Stimulated activated CD4-positive, alpha-beta T cell treated with anti-CD3 and anti-CD28 coated beads, Interleukin-4, amount 100 ng/mL, for 1 hour (primary cell): ENCODE measurements at regions not wholly inside any gene's neighbourhood (a gene's known extent, or its start where the extent isn't known, plus 50 kb on each side); places are given as distances from the start of the nearest gene placed in this dataset.
"Not testable (repeated sequence)": the region's sequence is repeated elsewhere in the genome, so short reads cannot be mapped to it uniquely, and the experiment has no call there.

Experiments used
- DNase-seq: peaks from one replicate; pipeline ENCODE4 v3.0.0-alpha.2; 2020

DNA sequence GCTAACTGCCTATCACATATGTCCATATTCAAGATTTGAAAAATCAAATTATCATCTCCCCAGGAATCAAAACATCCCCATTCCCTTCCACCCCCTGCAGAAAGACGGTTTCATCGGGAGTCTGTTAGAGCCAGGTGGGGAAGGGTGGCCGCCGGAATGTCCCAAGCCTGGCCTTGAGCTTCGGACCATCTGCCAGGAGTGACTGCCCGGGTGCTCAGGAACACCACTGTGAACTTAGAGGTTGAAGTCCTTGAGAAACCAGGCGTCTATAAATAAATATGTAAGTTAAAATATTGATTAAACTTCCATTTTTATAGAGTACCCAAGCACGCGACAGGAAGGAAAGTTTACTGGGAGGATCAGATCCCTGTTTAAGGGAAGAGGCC is 250.8 kb downstream of the DLL1 start:
- no peak for DNase-seq

DNA sequence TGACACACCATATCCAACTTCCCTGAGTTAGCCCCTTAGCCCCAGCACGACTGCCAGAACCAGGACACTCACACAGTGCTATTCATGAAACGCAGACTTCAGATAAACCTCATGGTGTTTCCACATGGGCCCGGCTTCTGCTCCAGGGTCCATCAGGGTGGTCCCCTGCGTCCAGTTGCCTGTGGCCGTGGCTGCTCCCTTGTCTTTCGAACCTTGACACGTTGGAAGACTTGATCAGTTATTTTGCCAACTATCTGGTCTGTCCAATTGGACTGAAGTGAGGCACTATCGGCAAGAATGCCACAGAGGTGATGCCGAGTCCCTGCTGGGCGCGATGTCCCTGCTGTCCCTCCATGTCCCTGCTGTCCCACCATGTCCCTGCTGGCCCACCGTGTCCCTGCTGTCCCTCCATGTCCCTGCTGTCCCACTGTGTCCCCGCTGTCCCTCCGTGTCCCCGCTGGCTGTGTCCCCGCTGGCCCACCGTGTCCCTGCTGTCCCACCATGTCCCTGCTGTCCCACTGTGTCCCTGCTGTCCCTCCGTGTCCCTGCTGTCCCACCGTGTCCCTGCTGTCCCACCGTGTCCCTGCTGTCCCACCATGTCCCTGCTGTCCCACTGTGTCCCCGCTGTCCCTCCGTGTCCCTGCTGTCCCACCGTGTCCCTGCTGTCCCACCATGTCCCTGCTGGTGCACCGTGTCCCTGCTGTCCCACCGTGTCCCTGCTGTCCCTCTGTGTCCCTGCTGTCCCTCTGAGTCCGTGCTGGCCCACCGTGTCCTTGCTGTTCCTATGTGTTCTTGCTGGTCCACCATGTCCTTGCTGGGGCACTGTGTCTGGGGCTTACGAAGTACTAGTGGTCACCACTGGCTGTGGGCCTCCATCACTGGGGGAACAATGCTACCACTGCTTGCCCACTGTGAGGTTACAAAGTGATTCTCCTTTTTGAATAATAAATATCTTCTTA is 251.4 kb downstream of the DLL1 start:
- DNase-seq: no peak

DNA sequence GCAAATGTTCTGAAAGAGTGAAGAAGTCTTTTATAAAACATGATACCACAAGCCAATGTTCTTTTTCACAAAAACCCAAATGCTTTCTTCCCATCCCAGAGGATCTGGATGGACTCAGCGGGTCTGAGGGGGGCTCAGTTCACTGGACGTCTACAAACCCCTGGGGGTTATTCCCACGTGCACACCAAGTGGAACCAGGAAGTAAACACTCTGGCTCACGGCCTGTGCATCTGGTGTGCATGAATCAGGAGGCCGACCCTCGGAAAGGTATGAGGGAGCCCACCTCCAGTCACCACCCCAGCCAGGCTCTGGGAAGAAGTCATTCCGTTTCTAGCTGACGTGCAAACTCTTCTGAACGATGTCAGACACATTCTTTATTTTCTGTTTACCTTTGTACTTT is 252.2 kb downstream of the DLL1 start:
- no peak for DNase-seq

DNA sequence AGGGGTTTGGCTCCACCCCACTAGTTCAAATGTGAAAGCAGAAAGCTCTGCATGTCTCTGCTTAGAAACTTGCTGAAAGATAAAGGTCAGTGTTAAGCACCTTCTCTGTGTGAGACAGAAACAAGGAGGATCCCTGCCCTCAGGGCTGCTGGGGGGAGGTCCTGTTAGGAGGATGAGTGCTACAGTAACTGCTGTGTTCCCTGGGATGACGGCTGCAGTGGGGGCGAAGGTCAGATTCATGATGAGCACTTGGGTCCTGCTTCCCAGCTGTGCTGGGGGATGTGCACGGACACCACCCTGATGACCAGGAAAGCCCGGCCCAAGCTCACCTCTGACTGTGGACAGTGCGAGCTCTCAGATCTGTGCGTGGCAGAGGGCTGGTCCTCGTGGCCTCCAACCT is 252.6 kb downstream of the DLL1 start:
- no peak for DNase-seq

DNA sequence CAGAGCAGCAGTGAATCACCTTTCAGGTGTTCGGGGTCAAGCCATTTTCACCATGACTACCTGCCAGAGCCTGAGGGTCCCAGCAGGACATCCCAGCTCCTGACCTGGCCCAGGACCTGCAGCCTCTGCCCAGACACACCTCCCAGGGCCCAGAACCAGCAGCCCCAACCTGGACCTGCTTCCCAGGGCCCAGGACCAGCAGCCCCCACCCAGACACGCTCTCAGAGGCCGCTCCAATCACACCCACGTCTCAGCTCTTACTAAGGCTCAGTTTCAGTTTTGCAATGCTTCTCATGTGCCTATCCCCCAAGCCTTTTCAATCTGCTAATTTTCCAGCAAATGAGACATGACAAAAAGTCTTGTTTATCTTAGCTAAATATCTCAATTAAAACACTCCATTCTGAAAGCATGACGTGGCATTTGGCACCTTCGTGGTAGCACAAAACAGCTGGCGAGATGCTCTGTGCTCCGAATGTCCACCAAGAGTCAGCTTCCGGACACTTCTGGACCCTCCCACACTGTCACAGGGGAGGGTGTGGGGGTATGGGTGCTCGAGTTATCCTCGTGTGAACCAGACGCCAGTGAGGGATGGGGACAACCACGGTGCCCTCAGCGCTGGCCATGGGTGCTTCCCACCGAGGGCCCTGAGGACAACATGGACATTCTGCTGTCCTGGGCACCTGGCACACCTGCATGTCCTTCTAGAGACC is 253.2 kb downstream of the DLL1 start:
- no peak for DNase-seq

DNA sequence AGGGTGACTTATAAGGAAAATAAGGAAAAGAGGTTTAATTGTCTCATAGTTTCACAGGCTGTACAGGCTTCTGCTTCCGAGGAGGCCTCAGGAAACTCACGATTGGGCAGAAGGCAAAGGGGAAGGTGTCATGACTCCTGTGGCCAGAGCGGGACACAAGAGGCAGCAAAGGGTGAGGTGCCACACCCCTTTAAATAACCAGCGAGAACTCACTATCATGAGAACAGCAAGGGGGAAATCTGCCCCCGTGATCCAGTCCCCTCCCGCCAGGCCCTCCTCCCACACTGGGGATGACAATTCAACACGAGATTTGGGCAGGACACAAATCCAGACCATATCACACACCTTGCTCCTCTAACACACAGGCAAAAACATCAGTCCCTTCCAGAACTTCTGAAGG is 254.0 kb downstream of the DLL1 start:
- no peak for DNase-seq

DNA sequence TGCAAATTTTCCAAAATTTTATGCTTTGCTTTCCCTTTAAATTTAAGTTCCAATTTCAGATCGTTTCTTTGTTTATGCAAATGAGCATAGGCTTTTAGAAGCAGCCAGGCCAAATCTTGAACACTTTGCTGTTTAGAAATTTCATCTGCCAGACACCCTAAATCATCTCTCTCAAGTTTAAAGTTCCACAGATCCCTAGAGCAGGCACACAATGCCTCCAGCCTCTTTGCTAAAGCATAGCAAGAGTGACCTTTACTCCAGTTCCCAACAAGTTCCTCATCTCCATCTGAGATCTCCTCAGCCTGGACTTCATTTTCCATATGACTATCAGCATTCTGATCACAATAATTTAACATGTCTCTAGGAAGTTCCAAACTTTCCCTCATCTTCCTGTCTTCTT is 254.5 kb downstream of the DLL1 start:
- DNase-seq: not testable (repeated sequence)

DNA sequence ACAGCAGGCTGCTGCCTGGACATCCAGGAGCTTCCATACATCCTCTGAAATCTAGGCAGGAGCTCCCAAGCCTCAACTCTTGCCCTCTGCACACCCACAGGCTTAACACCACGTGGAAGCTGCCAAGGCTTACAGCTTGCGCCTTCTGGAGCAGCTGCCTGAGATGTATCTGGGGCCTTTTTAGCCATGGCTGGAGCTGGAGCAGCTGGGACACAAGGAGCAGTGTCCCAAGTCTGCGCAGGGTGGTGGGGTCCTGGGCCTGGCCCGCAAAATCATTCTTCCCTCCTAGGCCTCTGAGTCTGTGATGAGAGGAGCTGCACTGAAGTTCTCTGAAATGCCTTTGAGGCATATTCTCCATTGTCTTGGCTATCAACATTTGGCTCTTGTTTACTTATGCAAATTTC is 255.0 kb downstream of the DLL1 start:
- no peak for DNase-seq

DNA sequence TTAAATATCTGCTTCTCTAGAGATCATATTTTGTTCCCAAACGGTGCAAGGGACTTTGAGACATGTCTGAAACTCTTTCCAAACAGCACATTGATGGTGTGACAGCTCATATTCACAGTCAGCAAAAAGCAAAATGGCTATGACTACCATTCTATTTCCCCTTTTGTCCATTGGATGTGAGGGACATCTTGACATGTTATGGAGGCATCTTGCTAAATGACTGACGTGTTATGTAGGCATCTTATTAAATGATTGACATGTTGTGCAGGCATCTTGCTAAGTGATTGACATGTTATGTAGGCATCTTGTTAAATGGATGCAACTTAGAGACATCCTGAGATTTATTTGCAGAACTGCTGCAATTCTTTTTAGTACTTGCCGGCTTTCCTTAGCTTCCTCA is 255.8 kb downstream of the DLL1 start:
- no peak for DNase-seq

DNA sequence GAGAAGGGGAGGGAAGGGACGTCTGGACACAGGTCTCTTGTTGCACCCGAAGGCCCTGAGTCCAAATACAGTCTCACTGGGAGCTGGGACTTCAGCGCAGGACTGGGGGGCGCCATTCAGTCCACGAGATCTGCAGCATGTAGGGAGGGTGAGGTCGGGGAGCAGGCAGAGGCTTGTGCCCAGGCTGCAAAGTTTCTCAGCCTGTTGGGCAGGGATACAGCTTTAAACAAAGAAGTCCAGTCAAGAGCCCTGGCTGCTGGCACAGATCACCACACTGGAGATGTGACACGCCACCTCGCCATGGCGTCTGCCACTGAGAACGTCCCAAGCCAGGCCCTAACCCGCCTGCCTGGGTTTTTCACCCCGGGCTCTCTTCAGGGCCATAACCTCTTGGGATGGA is 256.6 kb downstream of the DLL1 start:
- no peak for DNase-seq

DNA sequence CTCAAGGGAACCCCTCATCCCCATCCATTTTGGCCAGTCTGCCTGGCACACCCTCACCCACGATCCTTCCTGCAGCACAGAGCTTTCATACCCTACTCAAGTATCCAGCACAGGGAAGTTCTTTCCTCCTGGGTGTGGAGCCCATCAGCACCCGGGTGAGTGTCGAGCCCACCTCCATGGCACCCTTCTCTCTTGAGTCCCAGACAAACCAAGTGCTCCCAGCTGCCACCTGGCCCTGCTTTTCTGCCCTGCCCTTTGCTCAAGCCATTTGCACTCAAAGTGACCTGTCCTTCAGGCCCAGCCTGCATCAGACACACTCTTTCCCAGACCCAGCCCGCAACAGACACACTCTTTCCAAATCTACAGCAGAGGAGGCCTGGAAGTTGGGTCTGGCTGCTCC is 257.2 kb downstream of the DLL1 start:
- DNase-seq: no peak

DNA sequence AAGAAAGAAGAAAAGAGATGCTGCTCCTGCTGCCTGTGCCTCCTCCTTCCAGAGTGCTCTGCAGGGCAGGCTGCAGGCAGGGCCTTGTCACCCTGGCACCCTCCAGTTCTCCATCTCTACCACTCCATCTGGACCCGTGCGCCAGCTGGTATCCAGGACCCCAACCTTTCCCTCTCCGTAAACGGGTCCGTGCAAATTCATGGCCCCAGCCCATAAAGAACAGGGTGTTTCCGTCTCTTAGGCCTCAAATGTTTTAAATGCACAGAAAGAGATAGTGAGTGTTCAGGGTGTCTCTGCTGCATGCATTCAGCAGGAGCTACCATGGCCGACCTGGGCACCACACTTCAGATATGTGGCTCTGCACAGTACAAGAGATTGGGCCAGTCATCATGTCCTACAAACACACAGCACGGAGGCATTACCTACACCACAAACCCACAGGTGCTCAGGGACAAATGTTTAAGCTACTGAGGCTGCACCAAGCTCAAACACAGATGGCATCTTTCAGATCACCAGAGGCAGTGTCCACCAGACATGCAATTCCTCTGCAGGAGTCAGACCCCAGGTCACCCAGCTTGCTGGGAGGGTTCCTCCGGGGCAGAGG is 258.1 kb downstream of the DLL1 start:
- no peak for DNase-seq

DNA sequence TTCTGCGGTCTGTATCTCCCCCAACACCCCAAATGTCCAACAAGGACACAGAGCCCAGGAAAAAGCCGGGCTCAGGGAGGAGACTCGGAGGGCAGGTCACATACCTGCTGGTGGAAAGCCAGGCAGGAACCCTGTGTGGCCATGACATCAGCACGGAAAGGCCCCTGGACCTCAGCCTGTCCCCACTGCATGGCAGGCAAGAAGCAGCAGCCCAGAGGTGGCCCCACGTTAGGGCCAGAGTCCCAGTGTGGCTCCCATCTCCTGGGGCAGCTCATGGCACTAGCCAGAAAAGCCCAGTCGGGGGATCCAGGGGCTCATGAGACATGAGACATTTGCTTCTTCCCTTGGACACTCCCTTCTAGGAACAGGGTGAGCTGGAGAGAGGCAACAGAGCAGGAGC is 258.7 kb downstream of the DLL1 start:
- no peak for DNase-seq

DNA sequence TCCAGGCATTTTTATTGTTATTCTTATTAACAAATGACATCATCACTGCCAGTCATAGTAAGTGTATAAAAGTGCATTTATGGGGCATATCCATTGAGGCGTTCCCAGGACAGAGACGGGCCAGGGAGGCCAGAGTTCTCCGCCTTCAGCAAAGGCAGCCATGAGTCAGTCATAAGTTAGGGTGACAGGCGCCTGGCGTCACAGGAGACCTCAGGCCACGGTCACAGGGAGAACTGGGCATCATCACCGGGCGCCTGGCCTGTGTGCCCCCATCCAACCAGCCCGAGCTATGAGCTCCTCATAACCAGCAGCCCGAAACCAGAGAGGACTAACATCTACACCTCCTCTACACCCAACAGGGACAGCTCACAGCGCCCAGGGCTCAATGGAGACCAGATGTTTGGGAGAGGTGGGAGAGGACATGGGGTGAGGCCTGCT is 259.2 kb downstream of the DLL1 start:
- no peak for DNase-seq

DNA sequence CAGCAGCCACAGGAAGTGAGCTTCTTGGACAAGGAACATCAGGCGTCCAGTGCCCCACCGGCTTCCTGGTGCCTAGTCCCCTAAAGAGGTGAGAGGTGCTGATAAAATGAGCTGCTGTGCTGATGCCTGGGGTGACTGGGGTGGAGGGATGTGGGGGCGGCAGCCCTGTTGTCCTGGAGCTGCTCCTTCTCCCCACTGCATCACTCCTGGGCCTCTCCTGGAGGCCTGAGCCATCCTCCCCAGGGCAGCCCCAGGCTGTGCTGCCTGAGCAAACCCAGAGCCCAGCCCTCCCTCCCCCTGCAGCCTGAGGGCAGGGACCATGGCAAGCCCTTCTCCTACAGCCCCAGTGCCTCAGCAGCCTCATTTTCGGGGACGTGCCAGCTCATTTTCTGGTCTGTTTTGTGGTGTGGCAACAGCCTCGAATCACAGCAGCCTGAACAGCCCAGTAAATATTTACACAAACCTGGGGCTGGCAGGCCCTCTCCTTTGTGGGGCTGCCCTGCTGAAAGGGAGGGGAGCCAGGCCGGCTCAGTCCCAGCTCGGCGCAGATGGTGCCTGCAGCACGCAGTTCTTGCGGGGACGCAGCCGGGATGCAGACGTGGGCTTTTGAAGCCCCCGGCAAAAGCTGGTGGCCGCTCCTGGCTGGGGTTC is 259.9 kb downstream of the DLL1 start:
- no peak for DNase-seq

DNA sequence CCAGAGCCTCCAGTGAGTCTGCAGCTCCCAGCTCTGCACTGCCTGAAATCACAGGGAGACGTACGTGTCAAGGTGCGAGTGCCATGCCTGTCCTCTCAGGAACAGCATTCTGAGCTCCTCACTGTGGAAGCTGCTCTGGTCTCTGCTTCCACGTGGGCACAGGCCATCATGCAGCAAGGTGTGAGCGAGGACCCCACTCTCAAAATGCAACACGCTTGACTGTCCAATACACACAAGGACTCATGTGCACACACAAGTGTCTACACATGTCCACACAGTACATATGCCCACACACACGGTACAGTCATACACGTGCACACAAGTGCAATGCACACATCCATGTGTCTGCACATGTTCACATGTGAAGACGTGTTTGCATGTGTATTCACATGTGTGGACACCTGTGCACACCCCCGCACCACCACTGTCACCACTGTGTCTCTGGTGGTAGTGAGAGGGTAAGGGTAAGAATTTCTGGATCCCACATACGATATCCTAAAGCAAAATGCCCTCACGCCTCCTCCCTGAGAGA is 260.5 kb downstream of the DLL1 start:
- DNase-seq: no peak

DNA sequence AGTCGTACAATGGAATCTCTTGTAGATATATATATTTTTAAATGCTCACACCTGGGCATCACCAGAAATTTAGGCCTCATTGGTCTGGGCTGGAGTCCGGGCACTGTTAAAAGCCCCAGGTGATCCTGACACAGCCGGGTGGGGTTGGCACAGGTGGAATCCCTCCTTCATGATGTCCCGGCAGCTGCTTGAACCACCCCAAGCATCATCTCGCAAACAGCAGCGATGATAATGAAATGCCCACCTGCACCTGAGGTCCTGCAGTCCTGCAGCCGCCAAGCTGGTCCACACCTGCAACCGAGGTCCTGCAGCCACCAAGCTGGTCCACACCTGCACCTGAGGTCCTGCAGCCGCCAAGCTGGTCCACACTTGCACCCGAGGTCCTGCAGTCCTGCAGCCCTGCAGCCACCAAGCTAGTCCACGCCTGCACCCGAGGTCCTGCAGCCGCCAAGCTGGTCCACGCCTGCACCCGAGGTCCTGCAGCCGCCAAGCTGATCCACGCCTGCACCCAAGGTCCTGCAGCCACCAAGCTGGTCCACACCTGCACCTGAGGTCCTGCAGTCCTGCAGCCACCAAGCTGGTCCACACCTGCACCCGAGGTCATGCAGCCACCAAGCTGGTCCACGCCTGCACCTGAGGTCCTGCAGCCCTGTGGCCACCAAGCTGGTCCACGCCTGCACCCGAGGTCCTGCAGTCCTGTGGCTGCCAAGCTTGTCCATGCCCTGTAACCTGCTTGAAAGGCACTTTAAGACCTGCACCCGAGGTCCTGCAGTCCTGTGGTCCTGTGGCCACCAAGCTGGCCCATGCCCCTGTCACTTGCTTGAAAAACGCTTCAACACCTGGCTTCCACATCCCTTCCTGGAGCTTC is 261.2 kb downstream of the DLL1 start:
- DNase-seq: no peak

DNA sequence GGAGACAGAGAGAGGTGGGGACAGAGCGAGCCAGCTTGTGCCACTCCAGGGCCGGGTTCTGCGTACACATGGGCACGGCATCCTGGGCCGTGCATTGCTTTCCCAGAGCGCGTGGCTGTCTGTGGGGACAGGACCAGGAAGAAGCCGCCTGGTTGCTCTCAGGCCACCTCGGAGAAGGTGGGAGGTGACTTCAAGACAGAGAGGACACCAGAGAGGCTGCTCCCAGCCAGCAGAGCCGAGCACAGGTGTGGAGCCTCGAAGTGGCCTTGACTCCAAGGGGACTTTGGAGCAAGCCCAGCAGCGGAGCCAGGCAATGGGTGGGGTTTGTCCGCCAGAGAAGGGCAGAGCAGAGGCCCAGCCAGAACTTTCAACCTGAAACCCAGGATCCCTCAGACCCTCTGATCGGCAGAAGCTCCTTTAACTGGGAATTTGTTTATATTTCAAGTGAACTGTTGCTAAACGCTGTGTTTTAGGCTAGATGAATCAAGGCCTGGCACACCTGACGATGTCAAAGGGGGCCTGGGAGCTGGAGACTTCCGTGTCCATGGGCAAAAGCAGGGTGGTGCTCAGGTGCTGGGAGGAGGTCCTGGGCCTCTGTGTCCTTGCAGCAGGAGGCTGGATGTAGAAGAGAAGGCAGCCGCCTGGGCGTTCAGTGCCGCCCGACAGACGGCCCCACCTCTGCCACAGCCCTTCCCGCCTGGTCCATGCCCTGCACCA is 262.1 kb downstream of the DLL1 start:
- no peak for DNase-seq

DNA sequence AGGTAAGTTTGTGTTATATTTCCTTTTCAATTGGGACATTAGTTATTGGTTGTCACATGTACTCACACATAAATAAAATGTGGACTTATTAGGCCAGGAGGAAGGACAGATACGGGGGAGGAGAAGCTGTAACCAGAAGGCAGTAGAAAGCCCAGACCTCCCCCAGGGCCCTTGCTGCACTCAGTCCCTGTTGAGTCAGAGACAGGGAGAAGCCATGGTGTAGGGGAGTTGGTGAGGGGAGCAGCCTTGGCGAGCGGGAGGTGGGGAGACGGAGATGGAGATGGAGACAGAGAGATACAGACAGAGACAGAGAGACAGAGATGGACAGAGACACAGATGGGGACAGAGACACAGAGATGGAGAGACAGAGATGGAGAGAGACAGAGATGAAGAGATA is 263.2 kb downstream of the DLL1 start:
- no peak for DNase-seq

DNA sequence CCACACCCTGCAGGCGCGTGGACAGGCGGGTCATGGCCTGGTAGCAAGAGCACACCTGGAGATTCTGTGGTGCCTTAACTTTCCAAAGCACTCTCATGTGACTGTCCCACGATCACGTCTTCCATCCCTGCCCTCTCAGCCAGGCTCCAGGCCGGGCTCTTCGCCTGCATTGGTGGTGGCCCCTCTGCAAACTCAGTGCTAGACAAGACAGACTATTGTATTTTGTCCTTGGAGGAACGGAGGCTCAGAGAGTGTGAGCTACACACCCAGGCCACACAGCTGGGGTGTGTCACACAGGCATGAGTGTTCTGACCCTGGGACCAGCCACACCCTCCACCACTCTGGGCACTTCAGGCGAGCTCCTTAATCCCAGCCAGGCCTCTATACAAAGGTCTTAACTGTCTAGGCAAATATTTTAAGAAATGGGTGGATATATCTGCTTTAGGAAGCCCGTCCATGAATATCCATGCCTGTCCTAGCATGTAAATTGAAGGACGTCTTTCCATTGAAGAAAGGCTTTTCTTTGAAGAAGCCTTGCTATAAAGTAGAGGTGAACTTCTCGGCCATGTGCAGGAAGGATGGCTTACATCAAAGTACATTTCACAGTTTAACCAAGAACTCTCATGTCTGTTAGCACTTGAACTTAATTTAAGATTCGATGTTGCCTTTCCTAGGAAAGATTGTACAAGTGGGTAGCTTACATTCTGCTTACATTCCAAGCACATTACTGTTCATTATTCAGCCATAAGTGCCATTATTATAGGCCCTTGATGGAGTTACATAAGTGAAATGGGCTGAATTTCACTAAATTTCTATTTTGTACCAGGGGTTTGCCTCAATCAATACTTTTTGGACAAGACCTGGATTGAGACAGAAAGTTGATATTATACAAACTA is 263.9 kb downstream of the DLL1 start:
- no peak for DNase-seq
